ENCODE measurements at regions not wholly inside any gene's neighbourhood (a gene's known extent, or its start where the extent isn't known, plus 50 kb on each side); places are given as distances from the start of the nearest gene placed in this dataset.

DNA sequence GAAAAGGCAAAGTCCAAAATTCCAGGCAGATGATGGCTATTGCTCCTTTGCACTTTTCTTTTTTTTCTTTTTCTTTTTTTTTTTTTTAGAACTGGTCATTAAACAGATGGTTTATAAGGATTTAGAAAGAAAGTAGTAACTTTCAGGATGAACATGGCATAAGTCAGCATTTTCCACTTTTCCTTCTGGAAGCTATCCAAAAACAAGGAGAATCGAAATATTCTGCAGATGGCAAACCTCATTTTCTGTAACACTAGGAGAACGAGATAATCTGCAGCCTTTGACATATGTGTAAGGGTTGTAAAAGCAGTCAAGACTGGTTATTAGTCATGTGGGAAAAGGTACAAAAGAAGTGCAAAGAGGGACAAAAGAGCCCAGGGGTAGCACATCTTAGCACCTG is 69.1 kb upstream of the PUM3 start:
- peaks cover 4% of the 10 kb centered on the region for H3K27me3 ChIP-seq
- H3K27ac ChIP-seq = no peak overlapping the region
- H3K4me3 ChIP-seq = no peak overlapping the region
- no peaks in the 10 kb centered on the region for H3K36me3 ChIP-seq (replicated peaks; ENCODE audit: insufficient read depth, low read depth)
- 54% methylated on average over 2 of the region's 2 CpGs for WGBS (ENCODE audit: low lambda C conversion rate, missing lambda C conversion rate)
- H3K4me2 ChIP-seq = no peak overlapping the region
- H3K79me2 ChIP-seq = no peaks in the 10 kb centered on the region
- no peaks in the 10 kb centered on the region for H3K4me1 ChIP-seq (ENCODE audit: insufficient read depth)
- H2AFZ ChIP-seq = no peak overlapping the region
- TF ChIP-seq EZH2 (IDR thresholded peaks at IDR 0.05; ENCODE audit: borderline replicate concordance) = no peak
- no peak for TF ChIP-seq CTCF (IDR thresholded peaks at IDR 0.05; ENCODE audit: poor library complexity)
- TF ChIP-seq EZH2phosphoT487 (IDR thresholded peaks at IDR 0.05; ENCODE audit: low read depth, severe bottlenecking, unreplicated experiment) = no peak
- H3K9me3 ChIP-seq (ENCODE audit: low read depth) = no peaks in the 10 kb centered on the region
- no peak for DNase-seq (ENCODE audit: low spot score)
- H3K9me2 ChIP-seq (replicated peaks; ENCODE audit: insufficient read depth) = no peaks in the 10 kb centered on the region
- no peaks in the 10 kb centered on the region for H4K20me1 ChIP-seq (ENCODE audit: insufficient read depth, poor library complexity, severe bottlenecking)

- Histone ChIP-seq H3K9me2 (replicated peaks; ENCODE audit: insufficient read depth) (no peaks in the 10 kb centered on the region), H3K4me2 (no peak overlapping the region), H3K79me2 (no peaks in the 10 kb centered on the region), H4K20me1 (ENCODE audit: insufficient read depth, poor library complexity, severe bottlenecking) (no peaks in the 10 kb centered on the region), H2AFZ (no peak overlapping the region), H3K36me3 (replicated peaks; ENCODE audit: insufficient read depth, low read depth) (no peaks in the 10 kb centered on the region), H3K27me3 (no peaks in the 10 kb centered on the region), H3K4me1 (ENCODE audit: insufficient read depth) (no peaks in the 10 kb centered on the region), H3K27ac (no peak overlapping the region), H3K9me3 (ENCODE audit: low read depth) (no peaks in the 10 kb centered on the region), H3K4me3 (no peak overlapping the region)
- TF ChIP-seq EZH2 (IDR thresholded peaks at IDR 0.05; ENCODE audit: borderline replicate concordance) (no peak), CTCF (IDR thresholded peaks at IDR 0.05; ENCODE audit: poor library complexity) (no peak), EZH2phosphoT487 (IDR thresholded peaks at IDR 0.05; ENCODE audit: low read depth, severe bottlenecking, unreplicated experiment) (no peak)
- DNase-seq (ENCODE audit: low spot score) = no peak
- WGBS (ENCODE audit: low lambda C conversion rate, missing lambda C conversion rate) = 62% methylated on average over 1 of the region's 1 CpG
Measured at GRCh38 chr9:2907411-2907810, 63.5 kb upstream of the PUM3 start.

GRCh38 chr9:2904242-2904930 is 60.5 kb upstream of the PUM3 start:
- no peak for DNase-seq (ENCODE audit: low spot score)
- no peak overlapping the region for H3K4me3 ChIP-seq
- no peaks in the 10 kb centered on the region for H3K9me2 ChIP-seq (replicated peaks; ENCODE audit: insufficient read depth)
- no peaks in the 10 kb centered on the region for H3K27me3 ChIP-seq
- no peak overlapping the region for H3K27ac ChIP-seq
- TF ChIP-seq CTCF (IDR thresholded peaks at IDR 0.05; ENCODE audit: poor library complexity) (no peak), EZH2phosphoT487 (IDR thresholded peaks at IDR 0.05; ENCODE audit: low read depth, severe bottlenecking, unreplicated experiment) (no peak), EZH2 (IDR thresholded peaks at IDR 0.05; ENCODE audit: borderline replicate concordance) (no peak)
- WGBS (ENCODE audit: low lambda C conversion rate, missing lambda C conversion rate) = 69% methylated on average over 2 of the region's 2 CpGs
- H2AFZ ChIP-seq = no peak overlapping the region
- H3K36me3 ChIP-seq (replicated peaks; ENCODE audit: insufficient read depth, low read depth) = no peaks in the 10 kb centered on the region
- no peak overlapping the region for H3K4me2 ChIP-seq
- no peaks in the 10 kb centered on the region for H4K20me1 ChIP-seq (ENCODE audit: insufficient read depth, poor library complexity, severe bottlenecking)
- H3K4me1 ChIP-seq (ENCODE audit: insufficient read depth) = no peaks in the 10 kb centered on the region
- H3K79me2 ChIP-seq = no peaks in the 10 kb centered on the region
- no peaks in the 10 kb centered on the region for H3K9me3 ChIP-seq (ENCODE audit: low read depth)
